PC-9 (cell line): ENCODE measurements at regions not wholly inside any gene's neighbourhood (a gene's known extent, or its start where the extent isn't known, plus 50 kb on each side); places are given as distances from the start of the nearest gene placed in this dataset.

Experiments used
- EZH2 ChIP-seq: fragments of 200-600 bp; sonication (generic); IDR thresholded peaks from 2 replicates; pipeline ENCODE4 v1.8.0; 2017; ENCODE audit warnings: antibody characterized with exemption, low read depth
- TF ChIP-seq, protein P1 (sequence below): fragments of 200-600 bp; sonication (generic); conservative IDR thresholded peaks from 2 replicates; pipeline ENCODE4 v1.6.1; 2017; ENCODE audit warnings: mixed run types, antibody characterized with exemption, mild to moderate bottlenecking, moderate library complexity

DNA sequence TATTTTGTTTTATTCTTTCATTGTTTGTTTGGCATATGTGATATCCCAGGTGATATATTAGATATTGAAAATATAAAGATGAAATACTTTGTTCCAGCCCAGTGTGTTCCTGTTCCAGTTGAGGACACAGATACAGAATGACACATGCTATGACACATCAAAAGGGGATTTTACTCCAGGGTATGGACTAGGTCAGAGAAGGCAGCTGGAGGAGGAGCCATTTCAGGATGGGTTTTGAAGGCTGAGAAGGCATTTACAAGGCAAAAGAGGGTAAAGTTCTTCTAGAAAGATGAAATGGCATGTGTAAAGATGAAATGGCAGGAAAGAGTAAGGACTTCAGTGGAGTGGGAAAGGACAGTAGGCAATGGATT is 163.8 kb downstream of the ZIC1 start:
- TF ChIP-seq, protein P1, sequence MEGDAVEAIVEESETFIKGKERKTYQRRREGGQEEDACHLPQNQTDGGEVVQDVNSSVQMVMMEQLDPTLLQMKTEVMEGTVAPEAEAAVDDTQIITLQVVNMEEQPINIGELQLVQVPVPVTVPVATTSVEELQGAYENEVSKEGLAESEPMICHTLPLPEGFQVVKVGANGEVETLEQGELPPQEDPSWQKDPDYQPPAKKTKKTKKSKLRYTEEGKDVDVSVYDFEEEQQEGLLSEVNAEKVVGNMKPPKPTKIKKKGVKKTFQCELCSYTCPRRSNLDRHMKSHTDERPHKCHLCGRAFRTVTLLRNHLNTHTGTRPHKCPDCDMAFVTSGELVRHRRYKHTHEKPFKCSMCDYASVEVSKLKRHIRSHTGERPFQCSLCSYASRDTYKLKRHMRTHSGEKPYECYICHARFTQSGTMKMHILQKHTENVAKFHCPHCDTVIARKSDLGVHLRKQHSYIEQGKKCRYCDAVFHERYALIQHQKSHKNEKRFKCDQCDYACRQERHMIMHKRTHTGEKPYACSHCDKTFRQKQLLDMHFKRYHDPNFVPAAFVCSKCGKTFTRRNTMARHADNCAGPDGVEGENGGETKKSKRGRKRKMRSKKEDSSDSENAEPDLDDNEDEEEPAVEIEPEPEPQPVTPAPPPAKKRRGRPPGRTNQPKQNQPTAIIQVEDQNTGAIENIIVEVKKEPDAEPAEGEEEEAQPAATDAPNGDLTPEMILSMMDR: no peak
- no peak for TF ChIP-seq EZH2
